NOMO-1 (cell line): ENCODE measurements at regions not wholly inside any gene's neighbourhood (a gene's known extent, or its start where the extent isn't known, plus 50 kb on each side); places are given as distances from the start of the nearest gene placed in this dataset.
A peak's percentile ranks its signal among the peaks of the same experiment; 100 is the strongest.
"Not testable (repeated sequence)": the region's sequence is repeated elsewhere in the genome, so short reads cannot be mapped to it uniquely, and the experiment has no call there.

Source experiments
- DNase-seq, 2 experiments: peaks; one replicate each; lab custom pipeline; 2025; ENCODE audit not compliant: unreplicated experiment in 2 of 2; lab: John Stamatoyannopoulos, UW

DNA sequence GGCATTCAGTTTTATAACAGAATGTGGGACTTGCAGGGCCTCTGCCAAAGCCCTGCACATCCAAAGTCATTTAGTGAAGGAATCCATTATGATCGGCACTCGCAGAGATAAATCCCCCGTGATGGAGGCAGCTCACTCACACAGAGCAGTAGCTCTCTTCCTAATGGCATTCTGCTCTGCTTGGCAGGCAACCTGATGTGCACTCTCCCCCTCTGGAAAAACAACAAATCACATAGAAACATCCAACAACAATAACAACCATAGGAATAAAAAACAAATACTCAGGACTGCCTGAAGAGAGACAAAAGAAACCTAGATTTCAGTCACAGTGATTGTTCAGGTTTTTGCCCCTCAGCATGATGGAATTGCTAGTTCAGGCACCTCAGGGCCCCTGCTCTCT is 59.7 kb downstream of the NAA11 start:
- no peak for DNase-seq

DNA sequence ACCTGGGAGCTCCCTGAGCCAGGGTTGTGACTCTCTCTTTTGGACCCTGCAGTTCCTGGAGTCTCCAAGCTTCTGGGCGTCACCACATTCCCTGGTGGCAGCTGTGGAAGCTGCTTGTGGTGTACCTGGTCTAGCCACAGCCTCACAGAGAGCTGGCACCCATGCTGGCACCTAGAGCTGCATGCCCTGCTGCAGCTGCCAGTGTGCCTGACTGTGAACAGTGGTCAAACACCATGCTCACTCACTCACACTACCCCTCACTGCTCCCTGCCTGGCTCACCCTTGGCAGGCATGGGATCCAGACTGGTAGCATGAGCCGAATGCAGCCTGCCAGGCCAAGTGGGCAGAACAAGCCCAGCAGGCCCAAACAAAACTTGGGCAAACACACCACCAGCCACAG is 66.6 kb downstream of the NAA11 start:
- no peak for DNase-seq

DNA sequence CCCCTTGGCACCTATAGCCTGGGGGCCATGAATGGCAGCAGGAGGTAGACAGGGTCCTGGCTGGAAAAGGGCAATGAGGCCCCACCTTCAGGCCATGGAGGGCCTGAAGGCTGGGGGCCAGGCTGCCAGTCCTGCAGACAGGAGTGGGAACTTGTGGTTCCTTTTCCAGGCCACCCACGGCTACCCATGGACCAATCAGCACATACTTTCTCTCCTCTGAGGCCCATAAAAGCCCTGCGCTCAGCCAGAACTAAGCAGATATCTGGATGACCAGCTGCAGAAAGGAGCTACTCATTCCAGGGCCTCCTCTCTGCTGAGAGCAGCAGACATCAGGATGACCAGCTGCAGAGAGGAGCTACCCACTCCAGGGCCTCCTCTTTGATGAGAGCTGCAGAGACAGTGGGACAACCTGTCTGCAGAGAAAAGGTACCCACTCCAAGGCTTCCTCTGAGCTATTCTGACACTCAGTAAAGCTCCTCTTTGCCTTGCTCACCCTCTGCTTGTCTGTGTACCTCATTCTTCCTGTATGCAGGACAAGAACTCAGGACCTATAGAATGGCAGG is 67.2 kb downstream of the NAA11 start:
- no peak for DNase-seq

DNA sequence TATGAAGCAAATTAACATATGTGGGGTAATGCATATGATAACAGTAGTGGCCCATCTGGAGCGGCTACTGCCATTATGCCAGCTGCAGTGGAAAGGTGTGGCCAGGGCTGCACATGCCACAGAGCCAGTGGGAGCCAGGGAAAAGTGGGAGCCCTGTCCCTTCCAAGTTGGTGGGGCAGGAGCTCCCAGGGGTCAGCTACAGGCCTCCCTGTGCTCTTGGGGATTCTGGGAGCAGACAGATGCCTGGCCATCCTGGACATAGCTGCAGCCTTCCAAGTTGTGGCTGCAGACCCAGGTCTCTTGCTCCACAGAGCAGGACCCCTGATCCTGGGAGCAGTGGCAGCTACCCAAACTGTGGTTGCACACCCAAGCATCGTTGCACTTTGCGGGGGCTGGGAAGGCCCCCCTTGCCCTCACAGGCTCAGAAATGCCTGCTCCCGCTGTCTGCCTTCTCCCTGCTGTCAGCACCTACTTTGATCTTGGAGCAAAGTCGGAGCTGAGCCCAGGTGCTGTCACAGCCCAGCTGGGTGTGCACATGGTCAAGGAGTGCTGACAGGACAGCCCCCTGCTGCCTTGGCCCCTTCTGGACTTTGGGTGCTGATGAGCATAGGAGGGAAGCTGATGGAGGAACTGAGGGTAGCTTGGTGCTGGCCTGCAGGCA is 67.8 kb downstream of the NAA11 start:
- DNase-seq = no peak

DNA sequence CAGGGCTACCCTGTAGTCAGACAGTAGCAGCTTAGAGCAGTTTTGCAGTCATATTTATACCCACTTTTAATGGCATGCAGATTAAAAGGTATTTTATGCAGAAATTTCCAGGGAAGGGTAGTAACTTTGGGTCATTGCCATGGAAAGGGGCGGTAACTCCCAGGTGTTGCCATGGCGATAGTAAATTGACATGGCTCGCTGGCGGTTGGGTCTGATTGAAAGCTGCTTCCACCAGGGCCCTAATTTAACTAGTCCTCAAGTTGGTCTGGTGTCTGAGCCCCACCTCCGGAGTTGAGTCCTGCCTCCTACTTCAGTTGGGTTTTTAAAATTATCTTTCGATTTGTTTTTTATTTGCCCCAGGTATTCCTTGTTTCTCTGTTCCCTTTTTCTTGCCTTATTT is 70.1 kb downstream of the NAA11 start:
- DNase-seq = no peak

DNA sequence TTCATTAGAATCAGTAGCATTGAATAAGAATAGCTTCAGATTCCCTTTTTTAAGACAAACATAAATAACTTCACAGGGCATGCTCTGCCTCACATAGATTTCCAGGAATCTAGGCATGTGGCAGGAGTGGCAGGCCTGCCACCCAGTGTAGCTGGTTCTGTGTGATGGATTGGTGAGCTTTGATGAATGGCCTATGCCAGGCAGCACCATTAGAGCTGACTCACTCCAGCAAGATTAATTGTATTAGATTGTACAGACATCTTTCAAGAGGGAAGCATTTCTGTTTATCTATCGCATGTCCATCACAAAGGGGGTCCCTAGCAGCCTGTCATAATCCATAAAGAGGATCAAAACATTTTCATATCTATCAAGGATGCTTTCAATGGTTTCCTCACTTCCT is 71.9 kb downstream of the NAA11 start:
- DNase-seq = no peak

DNA sequence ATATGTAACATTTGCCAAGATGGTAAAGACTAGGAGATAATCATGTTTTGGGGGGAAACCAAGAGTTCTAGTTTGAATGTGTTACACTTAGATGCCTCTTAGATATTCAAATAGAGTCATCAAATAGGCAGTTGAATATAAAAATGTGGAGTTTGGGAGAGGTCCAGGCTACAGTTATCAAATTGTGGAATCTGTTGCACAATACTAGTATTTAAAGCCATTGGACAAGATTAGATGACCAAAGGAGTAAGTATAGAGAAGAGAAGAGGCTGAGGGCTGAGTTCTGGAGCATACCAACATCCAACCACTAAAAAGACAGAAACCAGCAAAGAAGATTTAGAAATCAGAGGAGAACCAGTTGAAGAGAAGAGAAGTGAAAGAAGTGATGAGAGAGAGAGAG is 72.7 kb downstream of the NAA11 start:
- no peak for DNase-seq

DNA sequence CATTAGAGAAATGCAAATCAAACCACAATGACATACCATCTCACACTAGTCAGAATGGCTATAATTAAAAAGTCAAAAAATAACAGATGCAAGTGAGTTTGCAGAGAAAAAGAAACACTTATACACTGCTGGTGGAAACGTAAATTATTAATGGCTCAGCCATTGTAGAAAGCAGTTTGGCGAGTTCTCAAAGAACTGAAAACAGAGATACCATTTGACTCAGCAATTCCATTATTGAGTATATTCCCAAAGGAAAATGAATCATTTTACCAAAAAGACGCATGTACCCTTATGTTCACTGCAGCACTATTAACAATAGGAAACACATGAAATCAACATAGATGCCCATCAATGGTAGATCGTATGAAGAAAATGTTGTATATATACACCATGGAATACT is 75.0 kb downstream of the NAA11 start:
- no peak for DNase-seq

DNA sequence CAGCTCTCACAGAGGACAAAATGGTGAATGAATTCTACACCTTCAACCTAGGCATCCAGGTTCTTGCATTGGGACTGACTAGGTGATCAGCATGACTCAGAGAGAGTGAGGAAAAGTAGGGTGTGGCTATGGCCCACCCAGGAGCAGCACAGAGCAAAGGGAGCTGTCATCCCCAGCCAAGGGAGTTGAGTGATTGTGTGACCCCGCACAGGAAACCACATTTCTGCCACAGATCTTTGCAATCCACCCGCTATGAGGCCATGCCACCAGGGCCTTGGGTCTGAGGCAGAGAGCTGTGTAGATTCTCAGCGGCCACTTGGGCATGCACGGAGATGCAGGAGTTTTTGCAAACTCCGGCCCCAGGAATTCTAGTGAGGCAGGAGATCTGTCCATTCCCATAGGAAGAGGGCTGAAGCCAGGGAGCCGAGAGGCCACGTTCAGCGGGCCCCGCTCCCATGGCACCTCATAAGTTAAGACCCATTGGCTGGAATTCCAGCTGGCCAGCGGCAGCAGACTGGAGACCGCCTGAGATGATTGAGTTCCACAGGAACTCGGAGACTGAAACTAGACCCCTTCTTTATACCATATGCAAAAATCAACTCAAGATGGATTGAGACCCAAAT is 75.9 kb downstream of the NAA11 start:
- peak; percentile 40 to 43 for DNase-seq

DNA sequence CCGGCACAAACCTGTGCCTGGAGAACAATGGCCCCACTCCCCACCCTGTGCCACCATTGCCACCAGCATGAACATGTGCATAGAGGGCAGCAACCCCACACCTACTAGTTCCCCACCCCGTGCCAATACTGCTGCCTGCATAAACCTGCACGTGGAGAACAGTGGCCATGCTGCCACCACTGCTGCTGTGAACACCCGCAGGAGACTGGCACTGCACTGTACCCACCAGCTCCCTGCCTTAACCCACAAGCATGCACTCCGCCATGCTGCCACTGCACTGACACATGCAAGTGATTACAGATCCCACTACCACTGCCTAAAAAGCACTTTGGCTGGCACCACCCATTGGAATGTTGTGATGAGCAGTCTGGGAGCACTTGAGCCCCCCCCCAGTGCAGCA is 77.3 kb downstream of the NAA11 start:
- DNase-seq = no peak

DNA sequence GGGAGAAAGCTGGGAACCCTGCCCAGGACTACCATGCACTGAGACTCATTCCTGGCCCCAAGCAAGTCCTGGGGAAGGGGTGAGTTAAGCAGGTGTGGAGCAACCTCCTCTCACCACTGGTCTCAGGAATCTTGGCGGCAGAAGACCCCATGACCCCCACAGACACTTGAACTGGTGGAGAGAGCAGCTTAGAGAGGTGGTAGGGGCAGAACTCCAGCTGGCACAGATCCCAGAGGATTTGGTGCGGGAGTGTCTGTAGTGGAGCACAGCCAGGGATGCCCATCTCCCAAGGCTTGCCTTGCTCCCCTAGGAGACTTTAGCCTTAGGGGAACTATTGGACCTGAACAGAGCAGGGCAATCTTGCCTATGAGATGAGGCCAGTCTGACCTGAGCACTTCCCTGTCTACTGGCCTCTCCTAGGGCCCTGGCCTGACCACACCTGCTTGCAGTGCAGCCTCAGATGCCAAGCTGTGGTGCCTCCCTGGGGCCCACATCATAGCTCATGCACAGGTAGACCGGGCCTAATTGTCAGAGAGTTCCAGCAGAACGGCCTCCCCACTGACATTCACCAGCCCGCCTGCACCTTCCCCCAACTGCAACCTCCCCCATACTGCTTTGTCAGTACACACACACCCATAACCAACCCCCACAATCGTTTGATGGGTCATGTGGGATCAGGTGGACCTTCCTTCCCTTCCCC is 78.0 kb downstream of the NAA11 start:
- no peak for DNase-seq

DNA sequence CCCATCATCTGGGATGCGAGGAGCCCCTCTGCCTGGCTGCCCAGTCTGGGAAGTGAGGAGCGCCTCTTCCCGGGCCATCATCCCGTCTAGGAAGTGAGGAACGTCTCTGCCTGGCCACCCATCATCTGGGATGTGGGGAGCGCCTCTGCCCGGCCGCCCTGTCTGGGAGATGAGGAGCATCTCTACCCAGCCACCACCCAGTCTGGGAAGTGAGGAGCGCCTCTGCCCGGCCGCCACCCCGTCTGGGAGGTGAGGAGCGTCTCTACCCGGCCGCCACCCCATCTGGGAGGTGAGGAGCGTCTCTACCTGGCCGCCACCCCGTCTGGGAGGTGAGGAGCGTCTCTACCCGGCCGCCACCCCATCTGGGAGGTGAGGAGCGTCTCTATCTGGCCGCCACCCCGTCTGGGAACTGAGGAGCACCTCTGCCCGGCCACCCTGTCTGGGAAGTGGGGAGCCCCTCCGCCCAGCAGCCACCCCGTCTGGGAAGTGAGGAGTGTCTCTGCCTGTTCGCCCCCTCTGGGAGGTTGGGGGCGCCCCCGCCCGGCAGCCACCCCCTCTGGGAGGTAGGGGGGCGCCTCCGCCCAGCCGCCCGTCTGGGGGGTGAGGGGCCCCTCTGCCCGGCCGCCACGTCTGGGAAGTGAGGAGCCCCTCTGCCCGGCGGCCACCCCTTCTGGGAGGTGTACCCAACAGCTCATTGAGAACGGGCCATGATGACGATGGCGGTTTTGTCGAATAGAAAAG is 80.5 kb downstream of the NAA11 start:
- not testable (repeated sequence) for DNase-seq

DNA sequence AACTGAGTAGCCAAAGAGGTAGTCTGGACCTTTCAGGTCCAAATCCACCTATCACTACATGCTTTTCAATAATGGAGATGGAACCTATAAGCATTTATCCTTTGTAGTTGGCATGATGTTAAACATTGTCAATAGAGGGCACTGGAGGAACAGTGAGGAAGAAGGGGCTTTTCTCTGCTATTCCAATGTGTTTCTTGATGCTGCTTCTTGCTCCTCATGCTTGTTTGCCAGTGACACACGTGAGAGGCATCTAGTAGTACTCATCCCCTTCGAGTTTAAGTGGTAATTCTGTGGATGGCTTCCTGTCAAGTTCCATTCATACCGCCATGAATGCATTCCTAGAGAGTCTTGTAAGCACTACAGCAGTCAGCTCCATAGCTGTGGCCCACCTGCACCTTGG is 84.0 kb downstream of the NAA11 start:
- DNase-seq = no peak

DNA sequence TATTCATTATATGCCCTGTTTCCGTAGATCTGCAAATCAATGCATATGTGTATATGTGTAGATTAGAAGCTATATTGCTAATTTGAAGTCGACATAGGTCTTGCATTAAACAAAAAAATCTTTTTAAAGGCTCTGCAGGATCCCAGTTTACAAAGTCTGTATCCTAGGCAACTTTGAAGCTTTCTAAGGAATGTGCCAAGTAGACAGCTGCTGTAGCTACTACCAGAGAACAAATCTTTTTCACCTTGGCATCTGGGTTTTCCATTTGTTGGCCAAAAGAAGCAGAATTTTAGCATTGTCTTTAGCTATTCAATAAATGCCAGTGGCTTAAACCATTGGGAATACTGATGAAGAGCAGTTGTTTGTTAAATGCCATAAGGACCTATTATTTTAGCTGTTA is 88.0 kb downstream of the NAA11 start:
- no peak for DNase-seq

DNA sequence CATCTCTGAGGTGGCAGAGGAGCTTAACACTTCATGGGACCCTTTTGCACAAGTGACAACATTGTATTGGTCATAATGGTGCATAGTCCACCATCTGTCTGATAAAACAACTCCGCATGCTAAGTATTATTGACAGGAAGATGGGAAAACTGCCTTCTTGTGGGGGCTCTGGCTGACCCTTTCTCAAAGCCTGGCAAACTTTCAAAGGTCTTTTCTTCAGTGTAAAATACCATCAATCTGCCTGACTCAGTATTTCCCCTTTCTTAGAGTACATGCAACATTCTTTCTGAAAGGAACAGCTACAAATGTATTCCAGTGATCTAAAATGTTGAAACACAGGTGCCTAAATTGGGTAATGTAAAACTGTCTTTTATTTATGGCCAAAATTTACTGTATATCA is 89.1 kb downstream of the NAA11 start:
- no peak for DNase-seq

DNA sequence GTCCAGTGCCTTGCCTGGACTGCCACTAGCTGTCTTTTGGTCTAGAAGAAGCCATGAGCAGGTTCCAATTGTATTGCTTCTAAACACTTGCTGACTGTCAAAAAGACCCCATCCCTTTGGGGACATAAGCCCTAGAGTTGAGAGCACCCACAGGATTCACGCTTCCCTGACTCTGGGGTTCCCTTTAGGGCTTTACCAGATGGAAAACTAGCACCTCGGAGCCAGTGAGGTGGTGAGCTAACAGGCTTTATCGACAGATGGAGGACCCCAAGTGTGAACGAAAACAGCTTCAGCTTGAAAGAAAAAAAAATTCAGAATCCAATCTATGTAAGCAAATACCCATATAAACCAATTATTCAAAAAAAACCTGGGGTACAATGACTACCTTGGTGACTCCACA is 90.8 kb downstream of the NAA11 start:
- no peak for DNase-seq

DNA sequence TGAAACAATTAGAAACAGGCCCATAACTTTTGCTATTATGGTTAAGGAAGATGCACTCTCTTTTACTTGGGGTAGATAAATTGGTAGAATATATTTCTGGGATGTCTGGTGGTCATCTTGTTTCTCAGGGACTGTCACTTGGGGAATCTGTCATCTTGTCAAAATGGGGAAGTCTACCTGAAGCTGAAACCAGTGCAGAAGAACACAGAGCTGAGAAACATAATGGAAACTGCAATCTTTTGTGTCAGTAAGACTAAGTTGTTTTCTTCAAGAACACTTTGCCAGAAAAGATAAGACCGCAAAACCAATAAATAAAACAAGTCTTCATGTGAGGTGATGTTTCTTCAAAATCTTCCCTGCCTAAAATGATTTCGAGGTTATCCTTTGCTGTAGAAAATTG is 92.0 kb downstream of the NAA11 start:
- no peak for DNase-seq

DNA sequence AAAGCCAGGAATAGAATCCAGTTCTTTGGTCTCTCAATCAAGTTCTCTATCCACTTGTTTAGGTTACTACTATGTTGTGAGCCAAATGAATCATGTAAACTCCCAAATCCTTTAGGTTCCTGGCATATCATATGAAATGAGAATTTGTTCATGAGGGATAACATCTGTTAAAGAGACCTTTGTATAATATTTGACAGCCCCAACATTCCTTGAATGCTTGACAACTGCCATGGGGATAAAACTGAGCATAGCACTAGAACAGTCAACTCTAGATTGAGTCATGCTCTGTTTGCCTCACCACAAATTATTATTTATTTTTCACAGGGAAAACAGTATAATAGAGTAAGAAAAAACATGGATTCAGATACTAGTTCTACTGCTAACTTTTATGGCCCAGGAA is 93.3 kb downstream of the NAA11 start:
- DNase-seq = no peak

DNA sequence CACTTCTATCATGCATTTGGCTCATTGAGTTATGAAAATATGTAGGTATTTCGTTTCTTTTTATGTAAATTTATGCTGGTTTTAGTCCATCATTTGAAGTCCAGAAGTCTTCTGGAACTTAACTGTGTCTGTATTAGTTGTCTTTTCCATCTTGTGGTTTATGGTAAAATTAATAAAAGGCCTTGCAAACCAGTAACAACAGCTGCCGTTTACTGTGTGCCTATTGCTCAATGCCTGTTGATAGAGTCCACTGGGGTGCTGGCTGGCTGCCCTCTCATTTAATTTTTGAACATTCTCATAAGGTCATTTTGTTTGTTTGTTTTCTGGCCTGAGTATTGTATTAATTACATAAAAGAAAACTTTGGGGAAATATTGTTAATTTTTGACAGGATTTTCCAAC is 98.0 kb downstream of the NAA11 start:
- no peak for DNase-seq

DNA sequence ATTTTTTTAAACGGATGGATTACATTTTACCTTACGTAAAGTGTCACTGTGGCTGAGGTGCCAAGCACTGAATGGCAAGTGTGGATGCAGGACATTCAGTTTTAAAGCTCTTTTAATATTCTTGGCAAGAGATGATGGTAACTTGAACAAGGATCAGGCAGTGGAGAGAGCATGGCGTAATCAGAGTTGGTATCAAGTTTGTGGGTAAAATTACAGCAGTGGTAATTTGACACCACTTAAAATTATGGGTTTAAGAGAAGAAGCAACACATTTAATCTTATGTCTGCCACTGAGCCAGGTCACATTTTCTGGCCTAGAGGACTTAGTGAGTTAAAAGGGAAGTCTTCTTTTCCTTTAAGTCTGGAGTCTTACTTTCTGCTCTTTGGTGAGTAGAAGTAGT is 100.5 kb downstream of the NAA11 start:
- DNase-seq = no peak

DNA sequence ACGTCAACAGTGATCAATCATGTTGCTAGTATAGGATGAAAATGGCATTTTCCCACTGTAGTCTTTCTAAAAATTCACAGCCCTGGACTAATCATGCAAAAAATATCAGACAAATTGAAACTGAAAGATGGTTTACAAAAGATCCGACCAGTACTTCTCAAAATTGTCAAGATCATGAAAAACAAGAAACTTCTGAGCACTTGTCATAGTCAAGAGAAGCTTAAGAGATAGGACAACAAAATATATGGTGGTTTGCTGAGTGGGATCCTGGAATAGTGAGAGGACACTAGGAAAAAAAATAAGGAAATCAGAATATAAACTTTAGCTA is 101.1 kb downstream of the NAA11 start:
- no peak for DNase-seq
